ENCODE measurements at regions not wholly inside any gene's neighbourhood (a gene's known extent, or its start where the extent isn't known, plus 50 kb on each side); places are given as distances from the start of the nearest gene placed in this dataset.

DNA sequence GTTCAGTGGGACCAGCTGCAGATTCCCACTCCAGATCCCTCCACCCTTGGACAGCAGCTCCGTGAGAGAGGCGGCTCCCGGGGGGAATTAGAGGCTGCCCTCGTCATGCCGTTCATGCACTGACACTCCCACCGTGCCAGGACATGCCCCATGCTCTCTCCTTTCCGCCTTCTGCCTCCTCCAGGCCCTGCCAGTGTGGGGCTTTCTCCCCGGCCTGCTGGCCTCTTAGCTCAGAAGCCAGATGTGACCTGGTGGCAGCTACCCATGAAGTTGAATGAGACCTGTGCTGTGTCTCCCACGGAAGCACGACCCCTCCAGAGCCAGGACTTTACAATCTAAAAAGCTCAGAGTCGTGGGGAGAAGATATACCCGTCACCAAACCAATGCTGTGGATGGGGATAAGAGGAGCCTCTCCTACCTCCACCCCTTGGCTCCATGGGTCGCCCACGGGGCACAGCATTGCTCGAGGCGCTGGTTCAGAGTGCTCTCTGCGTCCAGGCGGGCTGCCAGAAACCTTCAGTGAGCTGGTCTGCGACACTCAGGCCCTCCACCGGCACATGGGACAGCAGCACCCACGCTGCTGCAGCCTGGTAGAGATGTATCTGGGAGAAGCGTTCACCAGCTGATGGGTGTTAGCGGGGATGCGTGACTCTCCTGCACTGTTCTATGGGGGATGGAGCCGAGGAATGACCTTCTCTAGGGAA, 111.0 kb upstream of the GPC1 start:
- DNase-seq = no peak

DNA sequence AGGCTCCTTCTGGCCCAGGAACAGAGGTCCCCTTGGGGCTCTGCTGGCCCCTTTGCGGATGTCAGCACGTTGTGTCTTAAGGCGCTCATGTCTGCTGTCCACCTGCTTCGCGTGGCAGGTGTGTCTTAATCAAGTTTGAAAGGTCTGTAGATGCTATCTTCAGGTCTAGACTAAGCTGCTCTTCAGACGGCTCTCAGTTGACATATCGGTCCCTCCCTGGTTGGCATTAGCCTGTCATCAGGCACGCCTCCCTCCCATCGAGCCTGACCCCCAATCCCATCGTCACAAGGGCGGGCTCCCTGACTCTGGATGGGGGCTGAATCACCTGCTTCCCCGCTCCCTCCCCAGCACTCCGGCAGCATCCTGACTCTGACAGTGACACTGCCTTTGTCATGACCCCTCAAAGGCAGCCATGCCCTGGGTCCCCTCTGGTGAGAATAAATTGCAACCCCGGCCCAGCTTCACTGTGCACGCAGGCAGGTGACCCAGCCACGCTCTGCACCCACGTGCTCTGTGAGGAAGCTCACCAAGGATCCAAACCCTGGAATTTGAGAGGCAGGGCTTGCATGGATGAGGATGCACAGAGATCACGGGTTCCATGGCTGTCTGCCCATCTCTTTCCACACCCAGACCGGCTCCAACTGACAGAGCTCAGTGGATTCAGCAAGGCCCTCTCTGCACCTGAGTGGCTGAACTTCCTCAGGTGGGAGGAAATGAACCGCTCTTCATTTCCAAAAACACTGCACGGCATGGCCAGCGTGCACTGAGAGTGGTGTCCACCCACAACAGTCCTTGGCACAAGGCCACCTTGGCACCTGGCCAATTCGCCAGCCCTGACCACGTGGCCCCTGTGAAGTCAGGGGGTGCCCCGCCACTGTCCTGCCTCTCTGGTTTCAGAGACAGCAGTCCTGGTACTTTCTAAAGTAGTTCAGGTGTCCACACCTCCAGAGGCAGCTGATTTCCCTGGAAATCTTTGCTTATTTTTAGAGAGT, 110.2 kb upstream of the GPC1 start:
- DNase-seq = no peak

DNA sequence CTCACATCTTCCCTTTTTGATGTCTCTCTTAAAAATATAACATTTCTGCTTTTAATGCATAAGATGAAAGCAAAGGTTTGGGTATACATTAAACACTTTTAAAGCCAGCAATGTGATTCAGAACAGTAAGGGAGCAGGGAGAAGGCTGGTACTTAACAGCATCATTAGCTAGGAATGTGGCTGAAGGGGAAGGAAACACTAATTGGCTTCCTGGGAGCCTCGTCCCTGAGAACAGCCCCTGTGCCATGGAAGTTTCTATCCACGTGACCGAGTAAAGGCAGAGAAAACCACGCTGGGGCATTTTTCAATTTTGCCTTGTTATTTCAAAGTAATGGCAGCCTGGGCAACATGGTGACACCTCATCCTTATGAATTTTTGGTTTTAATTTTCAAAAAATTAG, 109.2 kb upstream of the GPC1 start:
- DNase-seq = peak; percentile 44

DNA sequence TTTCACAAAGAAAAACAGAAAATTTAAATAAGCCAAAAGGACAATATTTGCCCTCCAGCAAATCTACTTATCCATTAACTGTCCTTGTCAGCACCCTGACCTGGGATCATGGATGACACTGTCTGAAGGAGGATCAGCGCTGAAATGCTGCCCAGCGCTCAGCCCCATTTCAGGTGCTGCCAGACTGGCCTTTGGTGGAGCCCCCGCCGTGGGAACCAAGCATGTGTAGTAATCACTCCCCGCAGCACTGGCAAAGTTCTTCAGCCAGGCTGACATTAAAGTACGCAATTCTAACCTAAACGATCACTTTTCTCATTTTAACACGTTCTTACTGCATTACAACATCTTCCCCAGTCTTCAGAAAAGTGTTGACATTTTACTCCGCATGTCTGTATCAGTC, 108.6 kb upstream of the GPC1 start:
- DNase-seq = no peak

DNA sequence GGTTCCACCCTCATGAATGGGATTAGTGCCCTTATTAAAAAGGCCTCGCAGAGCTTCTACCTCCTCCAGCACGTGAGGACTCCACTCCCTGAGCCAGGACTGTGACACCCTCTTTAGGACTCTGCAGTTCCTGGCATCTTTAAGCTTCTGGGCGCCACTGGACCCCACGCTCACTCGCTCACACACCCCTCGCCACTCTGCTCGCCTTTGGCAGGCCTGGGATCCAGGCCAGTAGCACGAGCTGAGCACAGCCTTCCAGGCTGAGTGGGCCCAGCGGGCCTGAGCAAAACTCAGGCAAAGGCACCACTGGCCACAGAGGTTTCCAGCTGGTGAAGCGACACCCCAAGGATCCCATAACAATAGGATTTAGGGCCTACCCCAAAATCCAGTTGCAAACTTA, 107.9 kb upstream of the GPC1 start:
- no peak for DNase-seq

DNA sequence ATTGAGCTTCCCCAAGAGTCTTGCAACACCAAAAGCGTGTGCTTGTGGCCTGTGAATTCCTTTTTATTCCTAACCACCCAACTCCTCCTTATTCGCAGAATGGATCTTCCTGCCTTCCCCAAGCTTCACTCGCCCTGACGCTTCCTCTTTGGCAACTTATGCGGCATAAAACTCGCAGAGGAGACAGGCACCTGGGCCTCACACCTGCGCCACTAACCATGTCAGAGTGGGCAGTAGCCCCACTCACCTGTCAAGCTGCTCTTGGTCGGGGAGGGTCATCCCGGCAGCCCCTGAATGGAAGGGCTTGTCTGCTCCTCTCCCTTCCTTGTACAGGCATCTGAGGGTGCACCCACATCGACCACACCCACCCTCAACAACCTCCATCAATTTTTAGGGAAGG, 106.9 kb upstream of the GPC1 start:
- no peak for DNase-seq

DNA sequence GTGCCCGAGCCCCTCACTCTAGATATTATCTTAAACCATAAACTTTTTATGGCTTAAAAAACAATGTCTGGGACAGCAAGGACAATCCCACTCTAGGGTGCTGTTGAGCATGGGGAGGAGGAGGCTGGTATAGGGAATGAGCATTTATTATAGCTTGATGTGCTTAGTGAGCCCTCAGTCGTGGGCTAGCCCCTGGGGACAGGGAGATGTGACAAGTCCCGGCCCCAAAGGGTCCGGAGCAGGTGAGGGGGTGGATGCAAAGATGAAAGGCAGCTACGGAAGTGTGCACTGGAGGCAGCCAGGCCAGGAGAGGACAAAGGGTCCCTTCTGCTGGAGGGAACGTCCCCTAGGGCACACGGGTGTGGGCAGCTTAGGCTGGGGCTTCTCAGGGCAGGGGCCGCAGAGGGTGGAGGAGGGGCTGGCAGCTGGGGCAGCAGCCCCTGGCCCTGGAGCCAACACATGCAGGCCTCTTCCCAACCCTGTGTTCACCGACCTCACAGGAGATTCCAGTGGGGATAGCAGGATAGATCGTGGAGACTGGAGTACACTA, 106.3 kb upstream of the GPC1 start:
- DNase-seq = no peak

DNA sequence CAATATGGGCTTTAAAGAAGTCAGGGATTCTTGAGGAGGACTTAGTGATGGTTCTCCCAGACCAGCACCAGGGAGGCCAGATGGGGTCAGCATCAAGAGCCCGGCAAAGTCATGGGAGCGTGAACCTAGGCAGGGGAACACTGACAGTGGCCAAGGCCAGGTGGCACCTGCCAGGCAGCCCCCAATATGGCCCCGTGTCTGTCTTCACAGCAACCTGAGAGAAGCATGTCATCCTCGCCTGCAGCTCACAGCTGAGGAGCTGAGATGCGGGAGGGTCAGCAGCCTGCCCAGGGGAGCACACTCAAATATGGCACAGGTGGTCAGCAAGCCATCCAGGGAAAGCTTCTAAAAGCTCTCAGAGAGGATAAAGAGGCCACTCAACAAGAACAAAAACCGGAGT, 105.7 kb upstream of the GPC1 start:
- no peak for DNase-seq

DNA sequence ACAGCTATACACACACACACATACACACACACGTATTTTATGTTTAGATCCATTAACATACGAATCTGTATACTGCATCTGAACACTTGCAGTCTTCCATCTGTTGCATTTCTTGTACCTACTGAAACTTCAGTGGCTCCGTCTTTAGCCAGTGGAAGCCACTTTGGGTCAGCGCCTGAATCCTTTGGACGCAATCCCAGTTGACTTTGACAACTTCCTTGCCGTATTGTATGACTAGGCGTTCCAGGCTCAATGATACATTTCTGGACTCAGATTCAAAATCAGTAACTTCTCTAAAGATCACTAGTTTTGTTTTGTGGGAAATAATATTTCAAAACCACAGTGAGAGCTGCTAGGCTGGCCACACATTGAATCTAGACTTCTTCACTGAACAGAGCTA, 101.5 kb upstream of the GPC1 start:
- no peak for DNase-seq

DNA sequence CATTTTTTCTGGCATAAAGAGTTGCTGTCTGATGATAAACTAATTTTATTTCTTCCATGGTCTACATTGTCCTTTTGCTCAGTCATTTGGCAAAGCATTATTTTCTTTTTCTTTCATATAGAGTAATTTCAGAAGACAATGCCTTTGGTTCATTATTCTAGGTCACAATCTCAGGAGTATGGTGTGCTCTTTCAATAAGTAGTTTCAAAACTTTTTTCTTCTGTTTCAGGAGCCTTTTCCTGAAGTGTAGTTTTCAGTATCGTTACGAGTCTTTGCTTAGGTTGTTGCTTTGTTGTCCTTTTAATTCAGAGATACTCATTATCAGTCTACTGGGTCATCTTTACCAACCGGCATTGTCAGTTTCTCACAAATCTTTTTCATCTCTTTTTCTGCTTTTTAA, 100.4 kb upstream of the GPC1 start:
- no peak for DNase-seq

DNA sequence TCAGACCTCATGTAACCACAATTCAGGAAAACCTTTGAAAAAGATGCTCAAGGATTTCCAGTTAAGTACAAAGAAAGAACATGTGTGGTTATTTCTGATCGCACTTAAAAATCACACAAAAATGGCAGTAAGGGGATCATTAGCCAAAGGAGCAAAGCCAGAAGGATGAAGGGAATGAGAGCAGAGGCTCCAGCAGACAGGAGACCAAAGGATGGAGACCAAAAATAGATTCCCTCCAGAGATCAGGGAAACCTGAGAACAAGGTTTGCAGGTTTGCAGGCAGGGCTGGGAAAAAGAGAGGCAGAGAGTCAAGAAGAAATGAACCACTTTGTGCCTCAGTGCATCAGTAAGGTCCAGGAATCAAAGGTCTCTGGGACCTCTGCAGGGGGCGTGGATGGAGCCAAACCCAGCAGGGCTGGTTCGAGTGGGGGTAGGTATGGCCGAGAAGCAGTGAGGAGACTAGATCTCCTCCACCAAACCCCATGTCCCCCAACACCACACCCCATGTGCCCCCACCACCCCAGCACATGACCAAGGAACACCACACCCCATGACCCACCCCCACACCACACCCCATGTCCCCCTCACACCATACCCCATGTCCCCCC, 98.5 kb upstream of the GPC1 start:
- no peak for DNase-seq

DNA sequence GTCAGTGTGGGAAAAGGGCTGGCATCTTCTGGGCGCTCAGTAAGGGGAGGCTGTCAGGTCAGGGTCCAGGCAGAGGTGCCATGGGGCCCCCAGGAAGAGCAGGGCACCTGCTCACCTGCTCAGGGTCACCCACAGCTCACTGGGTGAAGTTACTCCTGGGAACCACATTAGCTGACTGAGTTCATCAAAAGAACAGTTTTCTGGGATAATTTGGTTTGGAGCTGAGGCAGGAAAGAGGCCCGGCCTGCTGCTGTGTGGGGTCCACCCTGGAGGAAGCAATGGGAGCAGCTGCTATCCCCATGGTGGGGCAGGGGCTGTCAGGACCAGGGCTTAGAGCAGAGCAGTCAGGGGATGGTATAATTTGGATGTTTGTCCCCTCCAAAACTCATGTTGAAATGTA, 97.2 kb upstream of the GPC1 start:
- DNase-seq = no peak

DNA sequence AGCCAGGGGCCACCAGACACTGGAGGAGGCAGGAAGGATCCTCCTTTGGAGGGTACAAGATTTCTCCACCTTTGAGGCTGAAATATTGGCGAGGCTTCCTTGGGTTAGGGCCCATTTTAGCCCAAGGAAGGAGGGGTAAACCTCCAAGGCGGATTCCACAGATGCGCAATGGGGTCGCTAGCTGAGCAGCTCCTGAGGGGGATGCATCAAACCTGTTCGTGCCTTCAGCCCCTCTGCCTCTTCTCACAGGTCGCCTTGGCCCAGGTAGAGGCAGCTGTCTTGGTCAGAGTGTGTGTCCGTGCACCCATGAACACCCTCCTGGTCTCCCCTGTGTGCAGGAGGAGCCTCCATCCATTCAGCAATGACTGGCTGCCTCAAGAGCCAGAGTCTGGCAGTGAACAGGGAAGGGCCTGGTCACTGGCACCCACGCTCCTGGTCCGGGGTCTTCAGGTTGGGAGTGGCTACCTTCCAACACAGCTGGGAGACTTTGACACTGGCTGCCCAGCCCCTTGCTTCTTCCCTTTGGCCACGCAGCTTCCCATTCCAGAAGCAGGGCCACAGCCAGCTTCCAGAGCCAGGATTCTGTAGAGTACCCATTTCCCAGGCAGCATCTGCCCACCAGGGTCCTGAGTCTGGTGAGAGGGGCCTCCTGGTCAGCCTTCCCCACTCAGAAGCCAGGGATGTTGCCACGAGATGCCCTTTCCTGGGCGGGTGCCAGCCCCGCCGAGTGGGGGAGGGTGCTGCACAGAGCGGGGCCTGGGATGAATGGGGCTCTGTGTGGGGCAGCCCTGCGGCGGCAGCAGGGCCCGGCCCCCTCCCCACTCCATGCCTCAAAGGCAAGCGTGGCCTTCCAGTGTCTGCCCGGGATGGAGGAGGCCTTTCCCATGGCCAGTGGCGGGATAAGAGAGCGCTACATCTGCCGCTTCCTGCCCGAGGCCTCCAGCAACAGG, 95.8 kb upstream of the GPC1 start:
- DNase-seq = no peak

DNA sequence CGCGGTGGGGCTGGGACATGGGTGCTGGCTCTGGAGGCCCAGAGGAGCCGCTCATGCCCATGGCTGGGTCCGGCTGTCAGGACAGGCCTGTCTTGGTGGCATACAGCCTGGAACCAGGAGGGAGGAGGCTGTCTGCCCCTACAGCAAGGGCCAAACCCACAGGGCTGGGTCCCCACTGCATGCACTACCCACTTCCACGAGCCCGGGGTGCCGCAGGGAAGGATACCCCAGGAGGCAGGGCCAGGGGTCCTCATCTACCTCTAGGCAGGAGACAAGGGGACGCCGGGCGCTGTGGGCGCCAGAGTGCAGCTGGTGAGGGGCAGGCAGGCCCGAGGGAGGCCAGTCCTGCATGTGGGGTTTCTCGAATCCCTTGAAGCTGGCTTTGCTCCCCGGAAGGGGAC, 95.1 kb upstream of the GPC1 start:
- DNase-seq = no peak

DNA sequence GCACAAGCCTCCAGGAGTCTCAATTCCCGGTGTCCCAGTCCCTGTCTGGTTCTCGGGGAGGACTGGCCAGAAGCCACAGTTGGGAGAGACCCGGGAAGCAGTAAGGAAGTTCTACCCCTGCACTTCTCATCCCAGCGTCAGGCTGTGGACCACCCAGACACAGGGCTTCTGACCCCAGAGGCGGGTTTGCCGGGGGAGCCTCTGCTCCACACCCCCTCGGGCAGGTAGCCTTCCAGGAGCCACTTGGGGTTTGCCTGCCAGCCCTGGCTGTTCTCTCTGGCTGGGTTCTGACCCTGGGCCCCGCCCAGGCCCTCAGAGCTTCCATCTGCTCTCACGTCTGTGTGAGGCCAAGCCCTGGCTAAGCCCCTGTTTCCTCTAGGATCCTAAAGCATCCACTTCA, 94.4 kb upstream of the GPC1 start:
- no peak for DNase-seq

DNA sequence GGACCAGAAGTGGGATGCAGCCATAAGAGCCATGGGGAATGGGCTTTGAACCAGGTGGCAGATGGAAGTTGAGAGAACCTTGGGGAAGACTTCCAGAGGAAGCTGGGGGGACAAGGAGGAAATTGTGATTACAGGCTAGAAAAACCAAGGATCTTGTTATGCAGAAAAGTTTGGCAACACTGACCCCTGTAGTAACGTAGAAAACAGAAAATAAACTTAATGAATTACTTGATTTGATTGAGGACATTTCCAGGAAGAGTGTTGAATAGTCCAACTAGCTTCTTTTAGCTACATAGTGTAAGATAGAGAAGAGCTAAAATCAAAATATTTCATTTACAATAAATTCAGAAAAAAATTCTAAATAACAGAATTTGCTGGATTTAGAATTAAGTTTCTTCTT, 91.9 kb upstream of the GPC1 start:
- no peak for DNase-seq

DNA sequence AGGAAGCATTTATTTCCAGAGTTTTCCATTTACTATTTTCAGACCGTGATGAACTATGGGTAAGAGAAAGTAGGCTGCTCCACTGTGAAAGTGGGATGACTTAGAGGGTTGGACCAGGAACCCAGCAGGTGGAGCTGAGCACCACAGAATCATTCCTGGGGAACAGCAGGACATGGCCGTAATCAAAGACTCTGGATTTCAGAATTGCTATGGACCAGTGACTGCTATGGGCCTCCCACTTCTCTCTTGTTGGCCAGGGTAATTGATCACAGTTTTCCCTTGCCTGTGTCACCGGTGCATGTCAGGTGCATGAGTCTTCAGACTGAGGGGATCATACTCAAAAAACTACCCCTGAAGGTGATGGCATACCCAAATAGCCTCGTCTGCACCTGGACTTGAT, 90.6 kb upstream of the GPC1 start:
- DNase-seq = no peak

DNA sequence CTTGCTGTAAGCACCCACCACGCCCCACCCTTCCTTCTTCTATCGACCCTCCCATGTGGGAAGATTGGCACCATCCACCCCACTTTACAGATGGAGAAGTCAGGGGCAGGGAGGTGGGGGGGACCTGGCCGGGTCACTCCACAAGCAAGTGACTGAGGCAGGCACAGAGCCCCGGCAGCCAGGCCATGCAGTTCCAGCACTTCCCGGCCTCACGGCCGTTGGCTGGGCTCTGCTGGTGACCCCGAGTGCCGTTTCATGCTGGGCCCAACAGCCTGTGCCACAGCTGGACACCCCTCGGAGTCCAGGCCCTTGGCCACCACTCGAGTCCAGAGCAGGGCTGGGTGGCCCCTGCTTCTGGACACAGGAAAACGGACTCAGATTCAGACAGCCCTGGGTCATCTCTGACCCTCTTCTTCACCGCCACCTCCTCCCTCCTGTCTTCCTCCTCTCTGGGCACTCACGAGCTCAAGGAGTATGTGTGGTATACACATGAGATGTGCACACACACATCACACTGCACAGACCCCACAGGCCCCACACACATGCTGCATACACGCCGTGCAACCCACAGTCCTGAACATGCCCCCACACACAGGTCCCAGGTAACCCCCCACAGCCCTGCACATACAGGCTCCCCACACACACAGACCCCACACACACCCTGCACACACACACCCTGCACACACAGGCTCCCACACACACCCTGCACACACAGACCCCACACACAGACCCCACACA, 89.3 kb upstream of the GPC1 start:
- DNase-seq = no peak

DNA sequence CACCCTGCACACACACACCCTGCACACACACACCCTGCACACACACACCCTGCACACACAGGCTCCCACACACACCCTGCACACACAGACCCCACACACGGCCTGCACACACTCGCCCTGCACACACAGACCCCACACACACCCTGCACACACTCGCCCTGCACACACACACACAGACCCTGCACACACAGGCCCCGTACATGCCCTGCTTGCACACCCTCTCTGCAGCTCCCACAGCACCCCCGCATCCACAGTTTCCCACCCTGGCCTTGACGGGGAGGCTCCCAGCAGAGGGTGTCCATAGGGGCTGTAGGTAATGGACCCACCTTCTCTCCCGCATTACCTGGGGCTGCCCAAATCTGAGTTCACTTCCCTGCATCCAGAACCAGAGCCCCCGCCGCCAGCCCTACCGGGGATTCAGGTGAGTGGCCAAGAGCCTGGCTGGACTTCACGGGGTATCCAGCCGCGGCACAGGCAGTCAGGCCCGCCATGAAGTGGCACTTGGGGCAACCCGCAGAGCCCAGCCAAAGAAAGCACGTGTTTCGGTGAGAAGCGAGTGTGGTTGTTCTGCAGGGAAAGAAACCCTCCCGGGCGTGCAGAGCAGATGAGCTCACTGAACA, 88.6 kb upstream of the GPC1 start:
- no peak for DNase-seq

DNA sequence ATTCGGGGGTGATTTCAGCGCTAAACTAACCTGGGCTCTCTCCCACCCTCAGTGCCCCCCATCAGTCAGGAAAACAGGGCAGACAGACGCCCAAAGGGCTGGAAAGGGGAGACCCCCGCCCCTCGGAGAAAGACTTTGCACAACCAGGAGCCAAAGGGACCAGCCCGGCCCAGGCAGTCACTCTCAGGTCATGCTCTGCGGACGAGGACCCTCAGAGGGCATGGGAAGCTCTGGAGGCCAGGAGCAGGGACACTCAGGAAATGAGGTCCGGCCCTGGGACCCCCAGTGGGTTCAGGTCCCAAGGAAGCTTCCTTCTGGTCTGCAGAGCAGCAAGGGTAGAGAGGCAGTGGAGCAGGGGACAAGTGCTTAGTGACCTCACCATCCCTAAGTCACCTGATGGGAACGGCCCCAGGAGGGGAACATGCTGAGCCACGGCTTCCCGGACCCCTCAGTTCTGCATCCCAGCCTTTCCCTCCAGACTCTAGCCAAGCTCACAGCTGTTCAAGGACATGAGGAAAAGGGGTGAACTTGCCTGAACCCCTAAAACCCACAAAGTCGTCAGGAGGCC, 88.0 kb upstream of the GPC1 start:
- no peak for DNase-seq

All from fibroblast of skin of back (primary cell).